ENCODE measurements at regions not wholly inside any gene's neighbourhood (a gene's known extent, or its start where the extent isn't known, plus 50 kb on each side); places are given as distances from the start of the nearest gene placed in this dataset.
"Not testable (repeated sequence)": the region's sequence is repeated elsewhere in the genome, so short reads cannot be mapped to it uniquely, and the experiment has no call there.

DNA sequence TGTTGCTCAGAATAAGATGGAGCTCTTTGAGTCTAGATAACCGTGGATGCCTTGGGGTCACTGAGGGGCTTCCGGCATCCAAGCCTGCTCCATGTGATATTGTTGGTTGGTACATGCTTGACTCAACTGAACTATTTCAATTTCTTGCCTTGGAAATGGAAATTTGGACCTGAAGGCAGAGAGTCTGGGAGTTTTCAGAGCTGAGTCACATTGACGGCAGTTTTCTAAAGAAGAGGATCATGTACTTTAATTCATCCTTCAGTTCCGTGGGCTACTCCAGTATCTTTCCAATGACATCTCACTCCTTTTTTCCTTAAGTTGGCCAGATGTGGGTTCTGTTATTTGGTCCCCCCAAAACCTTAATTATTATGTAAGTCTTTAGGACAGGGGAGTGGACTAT lies 100.5 kb downstream of the MFAP3L start:
- no peaks in the 10 kb centered on the region for H3K36me3 ChIP-seq
- WGBS, 4 donors, result 78 to 88% (median 83%) methylated on average over 4 of the region's 4 CpGs
- H3K9me3 ChIP-seq, result peaks cover 0 to 1% (median 0%) of the 10 kb centered on the region in 12 donors
- no peaks in the 10 kb centered on the region for H3K4me1 ChIP-seq
- H3K27me3 ChIP-seq, result peaks cover 0 to 14% (median 0%) of the 10 kb centered on the region in 9 donors
- DNase-seq (no peak), ATAC-seq (no peak)
- H3K27ac ChIP-seq, result no peak overlapping the region
- no peak for TF ChIP-seq POLR2A (IDR thresholded peaks at IDR 0.05)
- TF ChIP-seq, protein P1, sequence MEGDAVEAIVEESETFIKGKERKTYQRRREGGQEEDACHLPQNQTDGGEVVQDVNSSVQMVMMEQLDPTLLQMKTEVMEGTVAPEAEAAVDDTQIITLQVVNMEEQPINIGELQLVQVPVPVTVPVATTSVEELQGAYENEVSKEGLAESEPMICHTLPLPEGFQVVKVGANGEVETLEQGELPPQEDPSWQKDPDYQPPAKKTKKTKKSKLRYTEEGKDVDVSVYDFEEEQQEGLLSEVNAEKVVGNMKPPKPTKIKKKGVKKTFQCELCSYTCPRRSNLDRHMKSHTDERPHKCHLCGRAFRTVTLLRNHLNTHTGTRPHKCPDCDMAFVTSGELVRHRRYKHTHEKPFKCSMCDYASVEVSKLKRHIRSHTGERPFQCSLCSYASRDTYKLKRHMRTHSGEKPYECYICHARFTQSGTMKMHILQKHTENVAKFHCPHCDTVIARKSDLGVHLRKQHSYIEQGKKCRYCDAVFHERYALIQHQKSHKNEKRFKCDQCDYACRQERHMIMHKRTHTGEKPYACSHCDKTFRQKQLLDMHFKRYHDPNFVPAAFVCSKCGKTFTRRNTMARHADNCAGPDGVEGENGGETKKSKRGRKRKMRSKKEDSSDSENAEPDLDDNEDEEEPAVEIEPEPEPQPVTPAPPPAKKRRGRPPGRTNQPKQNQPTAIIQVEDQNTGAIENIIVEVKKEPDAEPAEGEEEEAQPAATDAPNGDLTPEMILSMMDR (IDR thresholded peaks at IDR 0.05), result no peak
- H3K4me3 ChIP-seq, result no peak overlapping the region
- intact Hi-C loops (cut with DNase I), result no loop called here

DNA sequence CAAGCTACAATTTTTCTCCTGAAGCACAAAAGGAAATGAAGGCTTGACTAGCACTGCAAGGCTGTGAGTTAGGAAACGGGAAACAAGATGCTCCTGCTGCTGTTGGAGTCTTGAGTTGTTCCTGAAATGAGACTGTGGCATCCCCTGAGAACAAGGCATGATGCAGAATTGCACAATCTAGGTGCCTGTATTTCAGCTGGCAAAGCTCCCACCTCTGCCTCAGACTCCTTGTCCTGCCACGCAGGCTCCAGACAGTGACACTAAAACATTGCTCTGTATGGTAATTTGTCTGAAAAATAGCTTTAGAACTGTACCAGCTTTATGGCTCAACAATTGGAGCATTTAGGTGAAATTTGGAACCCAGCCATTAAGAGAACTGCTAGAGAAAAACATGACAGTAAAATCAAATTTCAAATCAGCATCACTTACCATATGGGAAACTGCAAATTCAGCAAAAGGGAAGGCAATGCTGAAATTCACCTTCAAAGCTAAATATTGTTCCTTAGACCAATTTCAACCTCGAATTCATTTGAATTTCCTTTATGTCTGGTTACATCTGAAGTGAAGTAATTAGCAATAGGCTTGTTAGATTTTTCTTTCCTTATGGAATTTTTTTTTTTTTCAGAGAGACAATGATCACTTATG lies 103.4 kb downstream of the MFAP3L start:
- Histone ChIP-seq H3K4me1 (no peaks in the 10 kb centered on the region), H3K4me3 (no peak overlapping the region), H3K36me3 (no peaks in the 10 kb centered on the region), H3K27me3 (peaks cover 0 to 10% (median 0%) of the 10 kb centered on the region in 9 donors), H3K27ac (no peak overlapping the region), H3K9me3 (no peaks in the 10 kb centered on the region)
- no peak for ATAC-seq
- no peak for TF ChIP-seq POLR2A (IDR thresholded peaks at IDR 0.05)
- TF ChIP-seq, protein P1 (IDR thresholded peaks at IDR 0.05), result no peak
- no peak for DNase-seq
- 54 to 63% (median 56%) methylated on average over 3 of the region's 3 CpGs for WGBS, 4 donors
- intact Hi-C loops (cut with DNase I), result no loop called here

DNA sequence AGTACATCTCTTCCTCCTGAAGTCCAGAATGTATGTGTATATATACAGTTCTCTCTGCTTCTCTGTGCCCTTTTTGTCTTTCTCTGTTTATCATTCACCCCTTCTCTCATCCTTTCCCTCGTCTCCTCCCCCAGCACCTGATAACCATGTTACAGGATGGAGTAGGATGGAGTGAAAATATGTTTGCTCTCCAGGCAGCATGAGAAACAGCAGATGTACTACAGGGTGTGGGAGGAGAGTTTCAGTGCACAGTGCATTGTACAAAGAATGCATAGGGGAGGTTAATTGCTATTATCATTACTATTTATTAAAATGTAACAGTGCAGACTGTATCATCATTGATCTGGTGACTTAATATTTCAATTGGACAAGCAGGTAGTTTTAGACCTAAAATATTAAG lies 104.5 kb downstream of the MFAP3L start:
- H3K9me3 ChIP-seq, result peaks cover 0 to 7% (median 2%) of the 10 kb centered on the region in 12 donors
- no peak for TF ChIP-seq POLR2A (IDR thresholded peaks at IDR 0.05)
- TF ChIP-seq, protein P1 (IDR thresholded peaks at IDR 0.05), result no peak
- WGBS, 4 donors, result 30 to 52% (median 37%) methylated on average over 1 of the region's 1 CpG
- H3K27me3 ChIP-seq, result peaks cover 0 to 10% (median 0%) of the 10 kb centered on the region in 9 donors
- H3K36me3 ChIP-seq, result no peaks in the 10 kb centered on the region
- no peaks in the 10 kb centered on the region for H3K4me1 ChIP-seq
- H3K4me3 ChIP-seq, result no peak overlapping the region
- no peak overlapping the region for H3K27ac ChIP-seq
- DNase-seq (no peak), ATAC-seq (no peak)
- intact Hi-C loops (cut with DNase I), result no loop called here

DNA sequence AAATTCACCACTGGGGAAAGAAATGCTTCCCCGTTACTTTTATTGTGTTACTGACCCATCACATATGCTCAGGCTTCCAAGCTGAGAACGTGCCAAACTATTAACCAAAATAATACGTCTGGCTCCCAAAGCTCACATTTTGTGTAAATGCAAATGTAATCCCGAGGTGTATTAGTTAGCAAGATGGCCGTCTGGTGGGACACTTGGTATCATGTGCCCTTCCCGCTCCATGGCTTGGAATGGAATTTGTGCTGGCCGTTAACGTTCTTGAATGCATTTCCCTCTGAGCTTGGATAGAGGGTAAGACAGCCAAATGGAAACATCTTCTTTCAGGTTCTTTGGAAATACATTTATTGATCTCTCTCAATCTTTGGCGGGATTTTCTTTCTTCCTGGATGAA lies 105.0 kb downstream of the MFAP3L start:
- no peak for ATAC-seq
- intact Hi-C loops (cut with DNase I), result no loop called here
- WGBS, 4 donors, result 76 to 81% (median 79%) methylated on average over 9 of the region's 9 CpGs

DNA sequence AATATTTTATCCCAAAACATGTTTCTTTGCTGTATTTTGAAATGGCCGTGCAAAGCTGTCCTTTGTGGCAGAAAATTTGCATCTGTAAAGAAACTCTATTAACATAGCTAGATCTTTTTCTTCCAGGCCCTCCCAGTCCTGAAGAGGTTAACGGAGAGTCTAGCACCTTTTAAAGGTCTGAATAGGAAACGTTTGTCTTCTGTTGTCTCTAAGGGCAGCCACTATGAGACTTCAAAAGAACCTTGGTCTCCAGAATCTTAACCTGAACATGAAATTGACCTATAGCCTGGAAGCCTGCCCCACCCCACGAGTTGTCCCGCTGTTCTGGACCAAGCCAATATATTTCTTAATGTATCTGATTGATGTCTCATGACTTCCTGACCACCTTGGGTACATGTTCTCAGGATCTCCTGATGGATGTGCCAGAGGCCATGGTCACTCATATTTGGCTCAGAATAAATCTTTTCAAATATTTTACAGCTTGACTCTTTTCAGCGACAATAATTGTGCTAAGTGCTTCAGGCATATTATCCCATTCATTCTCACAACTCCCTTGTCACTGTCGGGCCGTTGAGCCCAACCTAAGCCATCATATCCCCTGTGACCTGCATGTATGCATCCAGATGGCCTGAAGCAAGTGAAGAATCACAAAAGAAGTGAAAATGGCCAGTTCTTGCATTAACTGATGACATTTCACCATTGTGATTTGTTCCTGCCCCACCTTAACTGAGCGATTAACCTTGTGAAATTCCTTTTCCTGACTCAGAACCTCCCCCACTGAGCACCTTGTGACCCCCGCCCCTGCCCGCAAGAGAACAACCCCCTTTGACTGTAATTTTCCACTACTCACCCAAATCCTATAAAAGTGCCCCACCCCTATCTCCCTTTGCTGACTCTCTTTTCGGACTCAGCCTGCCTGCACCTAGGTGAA lies 106.7 kb downstream of the MFAP3L start:
- H3K4me1 ChIP-seq; H3K27ac ChIP-seq; DNase-seq; H3K4me3 ChIP-seq; ATAC-seq; H3K27me3 ChIP-seq; intact Hi-C loops (cut with DNase I); H3K36me3 ChIP-seq: not testable (repeated sequence)
- H3K9me3 ChIP-seq, result peaks cover 0 to 12% (median 5%) of the 10 kb centered on the region in 12 donors
- 61 to 74% (median 65%) methylated on average over 12 of the region's 12 CpGs for WGBS, 4 donors

More for the DNA sequence above, 105.0 kb downstream of the MFAP3L start:
- H3K27me3 ChIP-seq, result peaks cover 0 to 7% (median 0%) of the 10 kb centered on the region in 9 donors
- H3K4me1 ChIP-seq, result no peaks in the 10 kb centered on the region
- peaks cover 0 to 12% (median 4%) of the 10 kb centered on the region in 12 donors for H3K9me3 ChIP-seq
- no peak overlapping the region for H3K4me3 ChIP-seq
- no peaks in the 10 kb centered on the region for H3K36me3 ChIP-seq
- no peak for DNase-seq
- H3K27ac ChIP-seq, result no peak overlapping the region
- TF ChIP-seq, protein P1 (IDR thresholded peaks at IDR 0.05), result no peak
- TF ChIP-seq POLR2A (IDR thresholded peaks at IDR 0.05), result no peak
